NCI-H526 treated with DMSO at 0.1 percent for 48 hours (cell line): ENCODE measurements at regions not wholly inside any gene's neighbourhood (a gene's known extent, or its start where the extent isn't known, plus 50 kb on each side); places are given as distances from the start of the nearest gene placed in this dataset.

Source experiments
- DNase-seq: peaks from one replicate; lab custom pipeline; 2025; lab: John Stamatoyannopoulos, UW

- peak; percentile 40 for DNase-seq
These were observed 94.4 kb upstream of the PRDM1 start for GRCh38 chr6:105991561-105992314.

DNA sequence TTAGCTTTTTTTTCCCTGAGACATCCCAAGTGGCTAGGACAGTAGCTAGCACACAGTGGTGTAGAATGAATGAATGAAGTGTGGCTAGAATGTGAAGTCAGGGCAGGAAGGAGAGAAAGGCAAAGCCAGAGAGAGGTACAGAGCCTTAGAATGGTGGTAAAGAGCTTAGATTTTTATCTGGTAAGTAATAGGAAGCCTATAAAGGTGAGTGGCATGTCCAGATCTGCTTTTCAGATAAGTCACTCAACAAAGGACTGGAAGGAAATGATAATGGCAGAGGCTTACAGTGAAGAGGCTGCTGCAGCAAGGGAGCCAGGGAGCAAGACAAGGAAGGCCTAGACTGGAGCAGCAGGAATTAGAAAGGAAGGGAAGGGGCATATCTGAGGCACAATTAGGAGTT, 96.0 kb upstream of the PRDM1 start:
- no peak for DNase-seq

DNA sequence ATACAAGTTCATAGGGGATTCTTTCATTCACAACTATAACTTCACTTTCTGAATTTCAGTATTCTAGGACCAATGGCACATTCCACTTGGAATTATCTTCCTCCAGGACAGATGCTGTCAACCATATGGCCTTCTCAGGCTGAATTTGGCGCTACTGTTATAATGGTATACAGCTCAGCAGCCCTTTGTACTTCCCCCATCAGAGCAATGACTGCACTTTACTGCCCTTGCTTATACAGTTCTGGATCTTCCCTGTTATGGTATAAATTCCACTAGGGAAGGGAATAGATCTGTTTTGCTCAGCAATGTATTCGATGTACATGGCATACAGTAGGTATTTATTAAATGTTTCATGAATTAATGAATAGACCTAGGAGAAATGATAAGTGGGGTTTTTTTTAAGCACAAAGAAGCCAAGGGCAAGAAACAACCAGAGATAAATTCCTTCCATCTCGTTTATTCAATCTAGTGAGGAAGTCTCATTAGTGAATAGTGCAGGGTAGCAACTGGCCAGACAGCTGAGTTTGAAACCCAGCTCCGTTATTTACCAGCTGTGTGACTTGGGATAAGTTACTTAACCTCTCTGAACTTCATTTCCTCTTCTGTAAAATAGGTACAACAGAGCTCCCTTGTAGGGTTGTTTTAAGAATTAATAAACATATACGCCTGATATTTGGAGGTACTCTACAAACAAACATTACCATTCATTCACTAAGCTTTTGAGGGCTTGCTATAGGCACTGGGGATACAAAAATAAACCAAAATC, 97.1 kb upstream of the PRDM1 start:
- DNase-seq: no peak

DNA sequence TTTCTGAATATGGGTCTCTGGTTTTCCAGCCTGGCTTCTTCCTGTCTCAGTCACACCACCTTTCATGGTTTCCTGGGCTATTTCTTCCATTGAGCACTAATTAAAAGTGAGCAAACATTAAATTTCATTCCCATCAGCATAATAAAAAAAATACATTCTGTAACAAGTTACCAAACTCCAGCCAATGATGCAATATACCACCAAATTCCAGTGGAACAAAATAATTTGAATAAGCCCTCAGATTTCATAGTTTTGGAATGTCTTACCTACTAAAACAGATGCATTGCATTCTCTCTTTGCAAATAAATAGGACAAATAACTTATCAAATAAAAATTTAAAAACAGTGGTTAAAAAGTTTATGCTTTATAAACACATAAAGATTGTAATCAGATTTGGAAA, 97.8 kb upstream of the PRDM1 start:
- no peak for DNase-seq

DNA sequence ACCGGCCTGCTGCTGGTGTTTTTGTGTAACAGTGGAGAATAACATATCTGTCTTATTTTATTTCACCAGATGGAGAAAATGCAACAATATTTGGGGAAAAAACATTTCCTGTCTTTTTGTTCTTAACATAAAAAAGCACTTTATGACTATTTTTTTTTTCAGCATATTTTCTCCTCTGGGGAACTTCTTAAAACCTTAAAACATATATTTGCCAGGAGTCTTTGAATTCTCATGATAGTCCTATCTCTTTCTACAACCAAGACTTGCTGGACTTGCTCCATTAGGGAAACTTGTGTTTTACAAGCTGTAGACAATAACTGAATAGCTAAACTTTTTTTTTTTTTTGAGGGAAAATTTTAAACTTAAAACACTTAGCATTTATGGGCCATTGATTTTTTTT, 98.6 kb upstream of the PRDM1 start:
- no peak for DNase-seq

- DNase-seq: no peak
These were observed 99.1 kb upstream of the PRDM1 start for GRCh38 chr6:105986998-105987397.

- DNase-seq: no peak
These were observed 100.1 kb upstream of the PRDM1 start for GRCh38 chr6:105985816-105986632.

- no peak for DNase-seq
These were observed 100.9 kb upstream of the PRDM1 start for GRCh38 chr6:105985098-105985815.

GRCh38 chr6:105983763-105984162, 102.4 kb upstream of the PRDM1 start:
- no peak for DNase-seq

DNA sequence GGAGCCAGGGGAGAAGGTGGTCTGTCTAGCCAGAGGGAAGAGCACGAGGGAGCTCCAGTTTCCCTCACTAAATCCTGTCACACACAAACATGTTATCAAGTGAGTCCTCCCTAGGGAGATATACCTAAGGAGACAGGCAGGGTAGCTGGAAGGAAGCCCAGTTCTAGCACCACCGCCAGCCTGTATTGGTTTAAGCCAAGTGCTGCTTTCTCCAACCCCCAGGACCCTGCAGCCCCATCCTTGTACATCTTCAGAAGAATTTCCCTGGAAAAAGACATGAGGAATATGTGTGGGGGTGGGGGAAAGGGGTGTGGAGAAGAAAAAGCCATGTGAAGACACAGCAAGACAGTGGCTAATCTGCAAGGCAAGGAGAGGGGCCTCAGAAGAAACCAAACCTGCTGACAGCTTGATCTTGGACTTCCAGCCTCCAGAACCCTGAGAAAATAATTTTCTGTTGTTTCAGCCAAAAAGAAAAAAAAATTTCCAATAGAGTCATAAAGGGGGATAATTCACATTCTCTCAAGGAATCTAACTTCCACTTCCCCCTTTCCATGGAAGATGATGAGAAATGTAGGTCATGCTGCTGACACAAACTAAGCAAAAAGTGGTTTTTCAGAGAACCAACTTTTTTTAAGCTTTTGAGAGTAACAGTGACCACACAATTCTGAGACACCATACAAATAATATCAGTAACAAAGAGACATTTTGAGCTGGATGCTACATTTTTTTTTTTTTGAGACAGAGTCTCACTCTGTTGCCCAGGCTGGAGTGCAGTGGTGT, 103.2 kb upstream of the PRDM1 start:
- DNase-seq: no peak

DNA sequence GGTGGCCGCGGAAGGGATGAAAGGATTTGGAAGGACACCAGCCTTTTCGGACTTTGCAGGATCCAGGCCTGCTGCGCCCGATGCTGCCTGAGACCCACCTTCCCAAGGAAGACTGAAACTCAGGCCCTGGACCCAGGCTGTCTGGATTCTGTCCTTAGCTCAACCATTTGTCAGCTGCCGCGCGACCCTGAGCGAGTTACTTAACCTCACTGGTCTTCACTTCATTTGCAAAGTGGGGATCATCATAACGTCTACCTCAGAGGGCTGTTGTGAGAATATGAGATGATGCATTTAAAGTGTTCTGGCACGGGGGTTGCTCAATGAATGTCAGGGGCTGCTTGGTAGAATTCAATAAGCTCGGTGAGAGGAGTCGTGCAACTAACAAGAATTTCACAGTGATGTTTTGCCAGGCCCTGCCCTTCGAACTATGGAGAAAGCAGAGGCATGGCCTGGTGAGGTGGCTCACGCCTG, 104.2 kb upstream of the PRDM1 start:
- no peak for DNase-seq

DNA sequence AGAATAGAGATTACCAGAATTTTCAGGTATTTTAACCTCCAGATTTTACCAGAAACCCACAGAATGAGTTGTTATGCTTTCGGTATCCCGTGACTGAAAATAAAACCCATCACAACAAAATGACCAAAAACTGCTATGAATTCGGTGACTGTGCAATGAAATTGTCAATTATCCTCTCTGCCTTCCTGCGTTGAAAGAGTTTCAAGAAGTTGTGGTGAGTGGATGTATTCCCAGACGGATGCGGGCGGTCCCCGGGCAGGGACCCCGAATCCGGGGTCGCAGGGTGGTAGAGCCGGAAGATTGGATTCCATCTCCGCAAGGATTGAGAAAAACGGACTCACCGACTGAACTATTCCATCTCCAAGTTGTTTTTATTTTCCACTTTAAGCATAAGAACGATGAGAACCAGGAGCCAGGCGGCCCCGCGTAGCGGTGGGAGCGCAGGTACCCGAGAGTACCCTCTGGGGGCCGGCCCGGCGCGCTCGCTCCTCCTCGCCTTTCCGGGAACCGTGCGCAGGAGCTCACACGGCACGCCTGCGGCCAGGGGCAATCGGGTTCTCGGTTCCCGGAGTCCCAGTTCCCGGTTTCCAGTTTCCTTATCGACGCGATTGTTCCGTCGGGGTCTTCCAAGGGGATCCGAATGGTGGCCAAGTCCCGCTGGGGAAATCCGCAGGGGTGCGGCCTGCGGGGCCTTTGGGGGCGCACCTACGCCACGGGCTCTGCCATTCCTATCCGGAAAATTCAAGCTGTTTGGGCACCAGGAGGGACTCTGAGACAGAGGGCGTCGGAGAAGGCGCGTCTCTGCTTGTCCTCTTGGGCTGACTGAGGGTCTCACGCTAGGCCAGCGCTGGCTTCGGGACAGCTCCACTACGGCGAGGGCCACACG, 104.9 kb upstream of the PRDM1 start:
- no peak for DNase-seq

DNA sequence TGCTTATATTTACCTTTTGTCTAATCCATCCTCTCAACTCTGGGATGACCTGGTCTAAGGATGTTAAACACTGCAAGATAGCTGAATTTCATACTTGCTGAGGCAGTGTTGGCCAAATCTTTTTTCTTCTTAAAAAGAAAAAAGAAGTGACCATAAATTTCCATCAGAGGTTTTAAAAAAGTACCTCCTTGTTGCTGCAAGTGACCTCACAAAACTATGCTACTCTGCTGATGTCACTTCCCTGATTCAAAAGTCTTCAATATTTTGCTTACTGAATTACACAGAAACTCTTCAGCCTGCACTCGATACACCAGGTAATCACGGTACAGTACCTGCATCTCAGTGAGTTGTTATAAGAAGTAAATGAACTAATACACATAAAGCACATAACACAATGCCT, 107.2 kb upstream of the PRDM1 start:
- no peak for DNase-seq

DNA sequence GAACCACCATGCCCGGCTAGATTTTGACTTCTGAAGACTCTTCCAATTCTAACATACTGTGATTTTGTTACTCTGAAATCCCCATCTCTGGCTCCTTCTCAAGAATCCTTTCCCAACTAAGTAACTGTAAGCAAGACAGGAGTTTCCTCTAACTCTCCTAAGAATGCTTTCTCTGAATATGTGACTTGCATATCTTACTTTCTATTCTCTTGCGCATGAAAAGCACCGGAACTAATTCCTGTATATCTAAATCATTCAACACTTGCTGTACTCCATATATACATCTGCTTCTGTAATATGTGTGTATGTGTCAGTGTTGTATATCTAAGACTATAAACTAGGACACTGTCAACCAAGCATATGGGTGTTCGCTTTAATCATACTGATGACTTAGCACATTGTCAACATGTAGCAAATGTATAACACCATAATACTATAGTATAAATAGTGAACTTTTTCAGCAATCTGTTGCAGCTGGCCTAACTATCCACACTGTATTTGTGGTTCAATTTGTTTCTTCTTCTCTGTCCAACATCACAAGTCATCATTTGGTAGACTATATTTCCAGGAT, 108.1 kb upstream of the PRDM1 start:
- no peak for DNase-seq

GRCh38 chr6:105974986-105975385, 111.2 kb upstream of the PRDM1 start:
- DNase-seq: no peak

DNA sequence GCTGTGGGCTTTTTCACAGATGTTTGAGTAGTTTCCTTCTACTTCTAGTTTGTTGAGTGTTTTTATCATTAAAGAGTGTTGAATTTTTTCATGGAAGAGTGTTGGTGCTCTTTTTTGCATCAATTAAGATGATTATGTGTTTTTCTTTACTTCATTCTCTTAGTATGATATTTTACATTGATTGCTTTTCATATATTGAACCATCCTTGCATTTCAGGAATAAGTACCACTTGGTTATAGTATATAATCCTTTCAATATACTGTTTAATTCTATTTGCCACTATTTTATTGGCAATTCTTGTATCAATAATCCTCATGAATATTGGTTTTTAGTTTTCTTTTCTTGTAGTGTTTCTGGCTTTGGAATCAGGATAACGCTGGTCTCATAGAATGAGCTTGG, 113.7 kb upstream of the PRDM1 start:
- no peak for DNase-seq

DNA sequence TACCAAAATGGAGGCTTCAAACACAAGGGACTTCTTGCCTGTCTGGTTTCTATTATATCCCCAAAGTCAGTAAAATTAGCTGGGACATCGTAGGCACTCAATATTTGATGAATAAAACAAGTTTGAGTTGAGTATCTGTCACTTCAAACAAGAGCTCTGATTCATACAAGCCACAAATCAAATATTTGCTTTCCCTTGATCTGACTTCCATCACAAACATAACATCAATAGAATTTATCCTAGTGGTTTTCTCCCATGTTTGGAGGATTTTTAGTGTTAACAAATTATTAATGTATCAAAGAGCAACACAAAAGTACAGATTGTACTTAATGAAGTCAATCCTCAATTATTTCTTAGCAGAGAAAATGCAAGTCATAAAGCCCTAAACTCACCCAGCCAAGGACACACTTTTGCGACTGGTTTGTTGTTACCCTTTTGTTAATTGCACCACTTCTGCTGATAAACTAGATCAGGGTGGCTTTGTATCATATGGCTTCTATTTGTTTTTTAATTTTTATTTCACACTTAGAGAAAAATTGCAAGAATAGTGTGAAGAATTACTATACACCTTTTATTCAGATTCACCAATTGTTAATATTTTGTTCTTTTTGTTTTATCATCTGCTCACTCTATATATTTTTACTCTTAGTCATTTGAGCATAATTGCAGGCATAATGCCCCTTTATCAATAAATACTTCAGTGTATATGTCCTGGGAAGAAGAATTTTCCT, 117.4 kb upstream of the PRDM1 start:
- no peak for DNase-seq

- no peak for DNase-seq
These were observed 118.1 kb upstream of the PRDM1 start for GRCh38 chr6:105967917-105968602.

DNA sequence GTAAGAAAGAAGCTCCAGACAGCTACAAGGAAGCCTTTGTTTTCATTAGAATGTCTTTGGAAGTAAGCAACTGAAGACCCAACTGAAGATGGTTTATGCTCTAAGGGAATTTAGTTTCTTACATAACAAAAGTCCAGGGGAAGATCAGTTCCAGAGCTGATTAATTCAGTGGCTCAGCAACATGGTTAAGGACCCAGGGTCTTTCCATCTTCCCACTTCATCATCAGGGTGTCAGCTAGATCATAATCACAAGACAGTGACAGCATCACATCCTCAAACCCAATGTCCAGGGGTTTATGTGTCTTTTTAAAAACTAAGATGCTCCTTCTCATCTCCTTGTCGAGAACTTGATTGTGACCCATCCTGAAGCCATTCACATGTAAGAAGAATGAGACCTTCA, 119.7 kb upstream of the PRDM1 start:
- no peak for DNase-seq
